Neural cell (in vitro differentiated cells): ENCODE measurements at regions not wholly inside any gene's neighbourhood (a gene's known extent, or its start where the extent isn't known, plus 50 kb on each side); places are given as distances from the start of the nearest gene placed in this dataset.
"Not testable (repeated sequence)": the region's sequence is repeated elsewhere in the genome, so short reads cannot be mapped to it uniquely, and the experiment has no call there.

ENCODE experiments used
- H2AFZ ChIP-seq: fragments of 200-600, 300-800 bp; sonication (generic), shearing (Covaris generic); 2 replicates; pipeline ENCODE4 v1.6.0; 2014; ENCODE audit warnings: low read depth, mild to moderate bottlenecking, antibody characterized with exemption, low read length, moderate library complexity
- H3F3A ChIP-seq: fragments of 200-600 bp; shearing (Covaris generic); 2 replicates; pipeline ENCODE4 v1.6.1; 2016; ENCODE audit warnings: mild to moderate bottlenecking, moderate library complexity, mixed read lengths, antibody characterized with exemption, low read length; ENCODE audit not compliant: insufficient read depth, poor library complexity, severe bottlenecking
- H3K27ac ChIP-seq: fragments of 200-600, 300-800 bp; sonication (generic), shearing (Covaris generic); 2 replicates; pipeline ENCODE4 v1.5.1; 2014; ENCODE audit warnings: mild to moderate bottlenecking, low read length, moderate library complexity
- H3K27me3 ChIP-seq: fragments of 300-800, 200-600 bp; sonication (generic), shearing (Covaris generic); 2 replicates; pipeline ENCODE4 v1.6.0; 2014; ENCODE audit warnings: mild to moderate bottlenecking, low read depth, low read length, moderate library complexity; ENCODE audit not compliant: insufficient read depth
- H3K36me3 ChIP-seq: fragments of 300-800, 200-600 bp; sonication (generic), shearing (Covaris generic); 2 replicates; pipeline ENCODE4 v1.5.1; 2014; ENCODE audit warnings: mild to moderate bottlenecking, antibody characterized with exemption, low read length, moderate library complexity; ENCODE audit not compliant: insufficient read depth
- H3K4me2 ChIP-seq: fragments of 300-800, 200-600 bp; sonication (generic), shearing (Covaris generic); 2 replicates; pipeline ENCODE4 v1.6.0; 2014; ENCODE audit warnings: mild to moderate bottlenecking, low read length
- H3K4me3 ChIP-seq: fragments of 300-800, 200-600 bp; sonication (generic), shearing (Covaris generic); 2 replicates; pipeline ENCODE4 v1.5.1; 2014; ENCODE audit warnings: mild to moderate bottlenecking, low read length, moderate library complexity
- H3K79me2 ChIP-seq: fragments of 200-600 bp; shearing (Covaris generic); replicated peaks from 2 replicates; pipeline ENCODE4 v1.6.0; 2014; ENCODE audit warnings: mild to moderate bottlenecking, low read length, moderate library complexity; ENCODE audit not compliant: insufficient read depth
- H3K9ac ChIP-seq: fragments of 300-800, 200-600 bp; sonication (generic), shearing (Covaris generic); 2 replicates; pipeline ENCODE4 v1.6.1; 2016; ENCODE audit warnings: mild to moderate bottlenecking, low read length, mixed read lengths
- H3K9me2 ChIP-seq: fragments of 200-600 bp; shearing (Covaris generic); 2 replicates; pipeline ENCODE4 v1.6.1; 2016; ENCODE audit warnings: mild to moderate bottlenecking, low read length, mixed read lengths; ENCODE audit not compliant: insufficient read depth
- H3K9me3 ChIP-seq: fragments of 200-600, 300-800 bp; sonication (generic), shearing (Covaris generic); 2 replicates; pipeline ENCODE4 v1.6.1; 2016; ENCODE audit warnings: mild to moderate bottlenecking, mixed run types, low read length, moderate library complexity, mixed read lengths
- H4K20me1 ChIP-seq: fragments of 200-600 bp; shearing (Covaris generic); 2 replicates; pipeline ENCODE4 v1.6.1; 2016; ENCODE audit warnings: mild to moderate bottlenecking, mixed run types; ENCODE audit not compliant: insufficient read depth
- CTCF ChIP-seq: fragments of 450-650 bp; IDR thresholded peaks from 2 replicates; pipeline ENCODE4 v1.5.1; 2014; ENCODE audit warnings: antibody characterized with exemption, mild to moderate bottlenecking, moderate library complexity; ENCODE audit not compliant: poor library complexity, severe bottlenecking
- EP300 ChIP-seq: fragments of 450-650 bp; conservative IDR thresholded peaks from 2 replicates; pipeline ENCODE4 v1.6.1; 2014; ENCODE audit warnings: antibody characterized with exemption, mild to moderate bottlenecking, moderate library complexity; ENCODE audit not compliant: poor library complexity, severe bottlenecking
- EZH2 ChIP-seq: fragments of 200-600, 300-800 bp; shearing (Covaris generic), sonication (generic); IDR thresholded peaks from 2 replicates; pipeline ENCODE4 v1.6.1; 2014; ENCODE audit warnings: antibody characterized with exemption, low read length, borderline replicate concordance, mild to moderate bottlenecking; ENCODE audit not compliant: insufficient read depth, poor library complexity, severe bottlenecking
- MXI1 ChIP-seq: fragments of 450-650 bp; conservative IDR thresholded peaks from 2 replicates; pipeline ENCODE4 v1.6.1; 2014; ENCODE audit warnings: antibody characterized with exemption, mild to moderate bottlenecking; ENCODE audit not compliant: poor library complexity, severe bottlenecking
- POLR2AphosphoS5 ChIP-seq: IDR thresholded peaks from 2 replicates; pipeline ENCODE4 v1.6.1; 2012
- RAD21 ChIP-seq: fragments of 450-650 bp; conservative IDR thresholded peaks from 2 replicates; pipeline ENCODE4 v1.6.1; 2014; ENCODE audit warnings: antibody characterized with exemption, mild to moderate bottlenecking, moderate library complexity
- REST ChIP-seq: IDR thresholded peaks from 2 replicates; pipeline ENCODE4 v1.6.1; 2012; ENCODE audit warnings: borderline replicate concordance
- SMC3 ChIP-seq: fragments of 450-650 bp; conservative IDR thresholded peaks from 2 replicates; pipeline ENCODE4 v1.6.1; 2014; ENCODE audit warnings: antibody characterized with exemption, mild to moderate bottlenecking, moderate library complexity; ENCODE audit not compliant: poor library complexity

GRCh38 chr2:120646994-120647393 is 88.7 kb upstream of the GLI2 start:
- no peak overlapping the region for H3K9ac ChIP-seq
- H3K27ac ChIP-seq, result no peak overlapping the region
- H3K9me3 ChIP-seq, result no peaks in the 10 kb centered on the region
- no peaks in the 10 kb centered on the region for H3K79me2 ChIP-seq
- H3K36me3 ChIP-seq, result no peaks in the 10 kb centered on the region
- H3K9me2 ChIP-seq, result no peaks in the 10 kb centered on the region
- no peak overlapping the region for H2AFZ ChIP-seq
- H3K4me2 ChIP-seq, result no peak overlapping the region
- H3F3A ChIP-seq, result no peaks in the 10 kb centered on the region
- H3K4me3 ChIP-seq, result no peak overlapping the region
- no peaks in the 10 kb centered on the region for H4K20me1 ChIP-seq
- TF ChIP-seq RAD21 (no peak), MXI1 (no peak), POLR2AphosphoS5 (no peak)
- H3K27me3 ChIP-seq, result no peaks in the 10 kb centered on the region

GRCh38 chr2:120647487-120647886 is 88.2 kb upstream of the GLI2 start:
- Histone ChIP-seq H3K79me2 (no peaks in the 10 kb centered on the region), H3K9me2 (no peaks in the 10 kb centered on the region), H3K4me2 (no peak overlapping the region), H3F3A (no peaks in the 10 kb centered on the region), H3K27ac (no peak overlapping the region), H3K4me3 (no peak overlapping the region), H2AFZ (no peak overlapping the region), H3K9ac (no peak overlapping the region), H3K9me3 (no peaks in the 10 kb centered on the region), H4K20me1 (no peaks in the 10 kb centered on the region), H3K36me3 (no peaks in the 10 kb centered on the region), H3K27me3 (no peaks in the 10 kb centered on the region)
- TF ChIP-seq CTCF (no peak), SMC3 (no peak), EZH2 (no peak), REST (no peak), POLR2AphosphoS5 (no peak), EP300 (no peak)

GRCh38 chr2:120649381-120649780 is 86.3 kb upstream of the GLI2 start:
- not testable (repeated sequence) for H3K27me3 ChIP-seq, H3K9me3 ChIP-seq, H3K4me2 ChIP-seq, H3K79me2 ChIP-seq, H3K36me3 ChIP-seq, H4K20me1 ChIP-seq, H2AFZ ChIP-seq, H3K9ac ChIP-seq, H3K9me2 ChIP-seq, H3F3A ChIP-seq, H3K27ac ChIP-seq, H3K4me3 ChIP-seq
